Hematopoietic multipotent progenitor cell (in vitro differentiated cells): ENCODE measurements at regions not wholly inside any gene's neighbourhood (a gene's known extent, or its start where the extent isn't known, plus 50 kb on each side); places are given as distances from the start of the nearest gene placed in this dataset.

Experiments
- DNase-seq, 3 donors: peaks; one replicate each; pipeline ENCODE4 v3.0.0-alpha.2; 2011 to 2015; ENCODE audit warnings: low read depth in 2 of 3, low spot score in 2 of 3

GRCh38 chr12:90106568-90106967 is 397.9 kb upstream of the ATP2B1 start:
- no peak for DNase-seq

- DNase-seq: peak; percentile 6 to 63 (median 49)
Measured at GRCh38 chr12:90102957-90103652, 394.5 kb upstream of the ATP2B1 start.

GRCh38 chr12:90100579-90100978 is 391.9 kb upstream of the ATP2B1 start:
- DNase-seq: no peak

GRCh38 chr12:90099288-90099687 is 390.6 kb upstream of the ATP2B1 start:
- no peak for DNase-seq

GRCh38 chr12:90098132-90098779 is 389.6 kb upstream of the ATP2B1 start:
- no peak for DNase-seq

GRCh38 chr12:90091809-90092208 is 383.2 kb upstream of the ATP2B1 start:
- no peak for DNase-seq

GRCh38 chr12:90090929-90091651 is 382.5 kb upstream of the ATP2B1 start:
- peak in 1 of 3 donors; percentile 4 for DNase-seq

GRCh38 chr12:90086281-90086680 is 377.6 kb upstream of the ATP2B1 start:
- no peak for DNase-seq

- no peak for DNase-seq
Measured at GRCh38 chr12:90085494-90086274, 377.0 kb upstream of the ATP2B1 start.

- DNase-seq: no peak
Measured at GRCh38 chr12:90084018-90084417, 375.4 kb upstream of the ATP2B1 start.

GRCh38 chr12:90080616-90081015 is 372.0 kb upstream of the ATP2B1 start:
- DNase-seq: no peak

GRCh38 chr12:90079529-90080210 is 371.0 kb upstream of the ATP2B1 start:
- no peak for DNase-seq

GRCh38 chr12:90078344-90078743 is 369.7 kb upstream of the ATP2B1 start:
- no peak for DNase-seq

- DNase-seq: no peak
Measured at GRCh38 chr12:90077756-90078155, 369.1 kb upstream of the ATP2B1 start.

- DNase-seq: peak in 2 of 3 donors; percentile 1 to 23
Measured at GRCh38 chr12:90076851-90077319, 368.2 kb upstream of the ATP2B1 start.

GRCh38 chr12:90075685-90076084 is 367.0 kb upstream of the ATP2B1 start:
- no peak for DNase-seq

- DNase-seq: no peak
Measured at GRCh38 chr12:90074086-90074485, 365.4 kb upstream of the ATP2B1 start.

GRCh38 chr12:90071996-90072395 is 363.4 kb upstream of the ATP2B1 start:
- no peak for DNase-seq

- DNase-seq: no peak
Measured at GRCh38 chr12:90069711-90070110, 361.1 kb upstream of the ATP2B1 start.

- no peak for DNase-seq
Measured at GRCh38 chr12:90067791-90068190, 359.2 kb upstream of the ATP2B1 start.
